ENCODE measurements at regions not wholly inside any gene's neighbourhood (a gene's known extent, or its start where the extent isn't known, plus 50 kb on each side); places are given as distances from the start of the nearest gene placed in this dataset.
A peak's percentile ranks its signal among the peaks of the same experiment; 100 is the strongest.
"Not testable (repeated sequence)": the region's sequence is repeated elsewhere in the genome, so short reads cannot be mapped to it uniquely, and the experiment has no call there.

DNA sequence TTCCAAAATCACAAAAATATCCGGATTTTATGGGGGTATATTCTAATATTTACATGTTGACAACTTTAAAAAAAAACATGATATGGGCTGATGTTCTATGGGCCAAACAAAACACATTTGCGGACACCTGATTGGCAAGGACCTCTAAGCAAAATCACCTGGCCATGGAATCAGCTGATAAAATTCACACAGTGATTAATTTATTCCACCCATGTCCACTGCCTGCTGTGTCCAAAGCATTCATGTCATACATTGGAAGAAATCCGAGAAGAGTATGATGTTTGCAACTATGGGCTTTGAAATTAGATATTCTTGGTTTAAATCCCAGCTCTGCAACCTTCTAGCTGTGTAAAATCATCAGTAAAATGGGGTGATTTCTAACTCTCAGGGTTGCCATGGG, 538.7 kb downstream of the HAPSTR1 start:
- no peak for DNase-seq (ENCODE audit: low read depth)
- H3K4me3 ChIP-seq (ENCODE audit: low read depth, low read length): no peak overlapping the region
- TF ChIP-seq, protein P1, sequence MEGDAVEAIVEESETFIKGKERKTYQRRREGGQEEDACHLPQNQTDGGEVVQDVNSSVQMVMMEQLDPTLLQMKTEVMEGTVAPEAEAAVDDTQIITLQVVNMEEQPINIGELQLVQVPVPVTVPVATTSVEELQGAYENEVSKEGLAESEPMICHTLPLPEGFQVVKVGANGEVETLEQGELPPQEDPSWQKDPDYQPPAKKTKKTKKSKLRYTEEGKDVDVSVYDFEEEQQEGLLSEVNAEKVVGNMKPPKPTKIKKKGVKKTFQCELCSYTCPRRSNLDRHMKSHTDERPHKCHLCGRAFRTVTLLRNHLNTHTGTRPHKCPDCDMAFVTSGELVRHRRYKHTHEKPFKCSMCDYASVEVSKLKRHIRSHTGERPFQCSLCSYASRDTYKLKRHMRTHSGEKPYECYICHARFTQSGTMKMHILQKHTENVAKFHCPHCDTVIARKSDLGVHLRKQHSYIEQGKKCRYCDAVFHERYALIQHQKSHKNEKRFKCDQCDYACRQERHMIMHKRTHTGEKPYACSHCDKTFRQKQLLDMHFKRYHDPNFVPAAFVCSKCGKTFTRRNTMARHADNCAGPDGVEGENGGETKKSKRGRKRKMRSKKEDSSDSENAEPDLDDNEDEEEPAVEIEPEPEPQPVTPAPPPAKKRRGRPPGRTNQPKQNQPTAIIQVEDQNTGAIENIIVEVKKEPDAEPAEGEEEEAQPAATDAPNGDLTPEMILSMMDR (IDR thresholded peaks at IDR 0.05; ENCODE audit: low read depth, low read length, missing control alignments): no peak

DNA sequence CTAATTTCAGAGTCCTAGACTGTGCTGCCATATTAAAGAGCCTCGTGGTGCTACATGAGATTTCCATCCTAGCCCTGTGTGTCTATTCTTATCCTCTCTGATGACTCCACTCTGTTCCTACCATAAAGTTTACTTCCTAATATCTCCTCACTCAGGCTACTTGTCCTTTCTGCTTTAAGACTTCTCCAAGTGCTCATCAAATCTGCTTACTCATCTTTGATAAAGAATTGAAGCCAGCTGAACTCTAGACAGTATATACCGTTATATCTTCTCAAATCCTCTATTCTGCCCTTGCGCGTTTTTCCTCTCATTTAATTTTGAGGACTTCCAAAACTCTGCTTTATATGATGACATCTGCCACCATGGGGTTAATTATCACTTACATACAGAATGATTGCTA, 539.5 kb downstream of the HAPSTR1 start:
- no peak overlapping the region for H3K4me3 ChIP-seq (ENCODE audit: low read depth, low read length)
- no peak for DNase-seq (ENCODE audit: low read depth)
- TF ChIP-seq, protein P1 (IDR thresholded peaks at IDR 0.05; ENCODE audit: low read depth, low read length, missing control alignments): no peak

DNA sequence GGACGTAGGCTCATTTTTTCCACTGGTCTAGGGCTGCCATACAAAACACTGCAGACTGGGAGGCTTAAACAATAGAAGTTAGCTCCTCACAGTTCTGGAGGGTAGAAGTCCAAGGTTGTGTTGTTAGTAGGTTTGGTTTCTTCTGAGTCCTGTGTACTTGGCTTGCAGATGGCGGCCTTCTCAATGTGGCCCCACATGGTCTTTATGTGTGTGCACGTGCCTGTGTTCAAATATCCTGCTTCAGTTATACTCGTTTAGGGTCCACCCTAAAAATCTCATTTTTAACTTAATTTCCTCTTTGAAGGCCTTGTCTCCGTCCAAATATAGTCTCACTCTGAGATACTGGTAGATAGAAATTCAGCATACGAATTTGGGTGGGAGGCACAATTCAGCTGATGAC, 542.4 kb downstream of the HAPSTR1 start:
- no peak for DNase-seq (ENCODE audit: low read depth)
- TF ChIP-seq, protein P1 (IDR thresholded peaks at IDR 0.05; ENCODE audit: low read depth, low read length, missing control alignments): no peak
- H3K4me3 ChIP-seq (ENCODE audit: low read depth, low read length): no peak overlapping the region

DNA sequence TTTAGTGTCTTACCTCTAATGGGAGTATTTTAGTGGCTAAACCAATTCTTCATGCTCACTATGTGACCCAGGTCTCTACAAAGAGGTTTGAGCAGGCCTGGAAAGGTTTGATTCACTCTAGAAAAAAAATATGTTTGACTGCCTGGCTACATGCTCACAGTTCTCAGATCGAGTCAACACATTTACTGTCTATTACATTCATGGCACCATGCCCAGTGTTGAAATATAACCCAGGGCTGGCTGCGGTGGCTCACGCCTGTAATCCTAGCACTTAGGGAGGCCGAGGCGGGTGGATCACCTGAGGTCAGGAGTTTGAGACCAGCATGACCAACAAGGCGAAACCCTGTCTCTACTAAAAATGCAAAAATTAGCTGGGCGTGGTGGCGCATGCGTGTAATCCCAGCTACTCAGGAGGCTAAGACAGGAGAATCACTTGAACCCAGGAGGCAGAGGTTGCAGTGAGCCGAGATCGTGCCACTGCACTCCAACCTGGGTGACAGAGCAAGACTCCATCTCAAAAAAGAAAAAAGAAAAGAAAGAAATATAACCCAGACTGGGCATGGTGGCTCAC, 543.8 kb downstream of the HAPSTR1 start:
- DNase-seq (ENCODE audit: low read depth); H3K4me3 ChIP-seq (ENCODE audit: low read depth, low read length): not testable (repeated sequence)

DNA sequence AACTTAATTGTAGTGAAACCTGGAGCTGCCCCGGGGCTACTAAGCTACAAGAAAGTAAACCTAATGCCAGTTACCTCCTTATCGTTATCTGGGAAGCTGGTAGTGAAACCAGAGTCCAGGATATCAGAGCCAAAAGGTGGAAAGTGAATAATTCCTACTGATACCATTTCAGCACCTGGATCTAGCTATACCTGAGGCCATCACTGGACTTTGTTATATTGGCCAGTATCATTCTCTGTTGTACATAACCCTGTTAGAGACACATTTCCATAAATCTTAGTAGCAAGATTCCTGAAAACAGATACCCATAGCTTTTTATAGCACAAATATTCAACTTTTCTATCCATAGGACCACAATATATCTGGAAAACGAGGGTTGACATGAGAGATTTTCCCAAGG, 538.0 kb downstream of the GRIN2A start:
- TF ChIP-seq, protein P1 (IDR thresholded peaks at IDR 0.05; ENCODE audit: low read depth, low read length, missing control alignments): no peak
- H3K4me3 ChIP-seq (ENCODE audit: low read depth, low read length): no peak overlapping the region
- DNase-seq (ENCODE audit: low read depth): no peak

DNA sequence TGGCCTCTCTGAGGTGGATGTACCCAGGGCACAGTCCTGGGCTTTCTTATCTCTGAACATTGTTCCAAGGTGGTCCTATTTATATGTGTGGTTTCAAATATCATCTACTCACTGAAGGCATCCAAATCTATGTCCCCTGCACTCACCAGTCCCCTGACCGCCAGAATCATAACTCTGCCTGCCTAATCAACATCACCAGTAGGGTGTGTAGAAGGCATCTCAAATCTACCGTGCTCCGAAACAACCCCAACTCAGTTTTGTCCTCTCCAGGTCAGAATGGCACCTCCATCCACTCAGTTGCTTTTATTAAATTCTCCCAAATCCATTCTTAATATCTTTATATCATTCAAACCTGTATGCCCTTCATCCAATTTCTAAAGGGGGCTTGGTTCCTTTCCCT, 536.3 kb downstream of the GRIN2A start:
- no peak for DNase-seq (ENCODE audit: low read depth)
- TF ChIP-seq, protein P1 (IDR thresholded peaks at IDR 0.05; ENCODE audit: low read depth, low read length, missing control alignments): no peak
- H3K4me3 ChIP-seq (ENCODE audit: low read depth, low read length): no peak overlapping the region

DNA sequence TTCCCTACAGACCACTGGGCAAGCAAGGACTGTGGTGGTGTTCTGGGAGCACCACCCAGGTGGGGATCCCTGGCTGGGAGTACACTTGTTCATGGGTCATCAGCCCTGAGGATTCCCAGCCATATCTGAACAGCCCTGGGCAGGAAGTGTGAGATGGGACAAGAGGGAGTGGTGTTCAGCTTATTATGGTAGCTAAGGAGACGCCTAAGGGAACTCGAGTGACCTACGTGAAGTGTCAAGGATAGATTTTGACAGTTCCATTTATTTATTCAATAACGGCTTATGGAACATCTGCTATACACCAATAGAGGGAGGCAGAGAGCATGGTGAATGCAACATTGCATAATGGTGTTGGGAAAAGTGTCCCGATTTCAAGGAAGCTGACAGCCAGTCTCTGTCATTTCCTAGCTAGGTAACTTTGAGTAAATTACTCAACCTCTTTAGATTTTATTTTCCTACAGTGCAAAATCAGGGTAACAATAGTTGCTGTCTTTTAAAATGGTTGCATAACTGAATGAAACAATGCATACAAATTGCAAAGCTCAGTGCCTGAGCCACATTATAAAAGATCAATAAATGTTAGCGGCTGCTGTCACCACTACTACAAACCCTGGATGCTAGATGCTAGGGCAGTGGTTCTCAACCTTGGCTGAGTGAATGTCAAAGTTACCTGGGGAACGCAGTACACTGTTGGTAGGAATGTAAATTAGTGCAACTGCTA, 534.1 kb downstream of the GRIN2A start:
- TF ChIP-seq, protein P1 (IDR thresholded peaks at IDR 0.05; ENCODE audit: low read depth, low read length, missing control alignments): peak; percentile 74
- H3K4me3 ChIP-seq (ENCODE audit: low read depth, low read length): no peak overlapping the region
- DNase-seq (ENCODE audit: low read depth): no peak

All from GM12864 (cell line).